ENCODE measurements at regions not wholly inside any gene's neighbourhood (a gene's known extent, or its start where the extent isn't known, plus 50 kb on each side); places are given as distances from the start of the nearest gene placed in this dataset.
"Not testable (repeated sequence)": the region's sequence is repeated elsewhere in the genome, so short reads cannot be mapped to it uniquely, and the experiment has no call there.

GRCh38 chr12:88945051-88945732, 364.9 kb upstream of the KITLG start:
- no peak for DNase-seq
- no peak for ATAC-seq

GRCh38 chr12:88944397-88944796, 364.1 kb upstream of the KITLG start:
- DNase-seq (no peak), ATAC-seq (no peak)

GRCh38 chr12:88940854-88941253, 360.6 kb upstream of the KITLG start:
- no peak for ATAC-seq
- no peak for DNase-seq

GRCh38 chr12:88935856-88936255, 355.6 kb upstream of the KITLG start:
- DNase-seq, result no peak
- ATAC-seq, result no peak

- ATAC-seq, result no peak
- DNase-seq, result no peak
Measured at GRCh38 chr12:88934163-88934747, 354.0 kb upstream of the KITLG start.

- no peak for DNase-seq
- ATAC-seq, result no peak
Measured at GRCh38 chr12:88932457-88932856, 352.2 kb upstream of the KITLG start.

GRCh38 chr12:88931598-88931997, 351.3 kb upstream of the KITLG start:
- ATAC-seq (no peak), DNase-seq (no peak)

GRCh38 chr12:88925454-88925853, 345.2 kb upstream of the KITLG start:
- DNase-seq (no peak), ATAC-seq (no peak)

GRCh38 chr12:88924162-88924561, 343.9 kb upstream of the KITLG start:
- DNase-seq, result no peak
- ATAC-seq, result no peak

GRCh38 chr12:88923631-88924030, 343.4 kb upstream of the KITLG start:
- DNase-seq (no peak), ATAC-seq (no peak)

GRCh38 chr12:88922816-88923215, 342.5 kb upstream of the KITLG start:
- no peak for ATAC-seq
- no peak for DNase-seq

GRCh38 chr12:88921890-88922532, 341.7 kb upstream of the KITLG start:
- ATAC-seq (no peak), DNase-seq (no peak)

GRCh38 chr12:88921434-88921833, 341.2 kb upstream of the KITLG start:
- DNase-seq (no peak), ATAC-seq (no peak)

- ATAC-seq, result no peak
- DNase-seq, result no peak
Measured at GRCh38 chr12:88918161-88918560, 337.9 kb upstream of the KITLG start.

- DNase-seq, result no peak
- ATAC-seq, result no peak
Measured at GRCh38 chr12:88914967-88915366, 334.7 kb upstream of the KITLG start.

GRCh38 chr12:88909510-88909909, 329.2 kb upstream of the KITLG start:
- DNase-seq (no peak), ATAC-seq (no peak)

GRCh38 chr12:88908345-88908744, 328.1 kb upstream of the KITLG start:
- no peak for ATAC-seq
- no peak for DNase-seq

GRCh38 chr12:88904705-88905104, 324.4 kb upstream of the KITLG start:
- ATAC-seq (no peak), DNase-seq (no peak)

GRCh38 chr12:88903333-88903732, 323.1 kb upstream of the KITLG start:
- no peak for ATAC-seq
- no peak for DNase-seq

GRCh38 chr12:88897723-88898122, 317.5 kb upstream of the KITLG start:
- DNase-seq (no peak), ATAC-seq (no peak)

- ATAC-seq (no peak), DNase-seq (no peak)
Measured at GRCh38 chr12:88896958-88897357, 316.7 kb upstream of the KITLG start.

- ATAC-seq (no peak), DNase-seq (no peak)
Measured at GRCh38 chr12:88895634-88896033, 315.4 kb upstream of the KITLG start.

GRCh38 chr12:88893801-88894200, 313.5 kb upstream of the KITLG start:
- ATAC-seq (no peak), DNase-seq (no peak)

- not testable (repeated sequence) for ATAC-seq, DNase-seq
Measured at GRCh38 chr12:88891434-88891833, 311.2 kb upstream of the KITLG start.
